ENCODE measurements at regions not wholly inside any gene's neighbourhood (a gene's known extent, or its start where the extent isn't known, plus 50 kb on each side); places are given as distances from the start of the nearest gene placed in this dataset.
A peak's percentile ranks its signal among the peaks of the same experiment; 100 is the strongest.

DNA sequence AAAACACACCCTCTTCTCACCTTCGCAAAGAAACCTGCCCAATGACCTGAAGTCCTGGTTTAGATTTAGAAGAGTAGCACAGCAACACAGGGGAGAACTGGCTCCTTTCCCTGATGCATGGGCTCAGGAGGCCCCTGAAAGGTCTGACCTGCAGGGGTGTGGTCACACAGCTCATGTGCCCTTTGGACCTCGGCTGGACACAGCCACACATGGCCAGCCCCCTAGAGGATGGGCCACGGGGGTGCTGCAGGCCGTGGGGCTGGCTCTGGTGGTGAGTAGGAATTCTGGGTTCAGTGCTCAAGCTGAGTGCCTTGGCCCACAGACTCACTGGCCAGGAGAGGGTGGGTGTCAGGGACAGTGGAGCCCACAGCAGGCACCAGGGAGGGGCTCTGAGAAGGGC is 118.5 kb upstream of the ADCY1 start:
- DNase-seq (ENCODE audit: low read depth) = no peak

GRCh38 chr7:45456105-45456504 is 118.1 kb upstream of the ADCY1 start:
- no peak for DNase-seq (ENCODE audit: low read depth)

- DNase-seq (ENCODE audit: low read depth) = peak; percentile 3
Measured at GRCh38 chr7:45456747-45457524, 117.2 kb upstream of the ADCY1 start.

GRCh38 chr7:45457591-45457990 is 116.6 kb upstream of the ADCY1 start:
- DNase-seq (ENCODE audit: low read depth) = no peak

DNA sequence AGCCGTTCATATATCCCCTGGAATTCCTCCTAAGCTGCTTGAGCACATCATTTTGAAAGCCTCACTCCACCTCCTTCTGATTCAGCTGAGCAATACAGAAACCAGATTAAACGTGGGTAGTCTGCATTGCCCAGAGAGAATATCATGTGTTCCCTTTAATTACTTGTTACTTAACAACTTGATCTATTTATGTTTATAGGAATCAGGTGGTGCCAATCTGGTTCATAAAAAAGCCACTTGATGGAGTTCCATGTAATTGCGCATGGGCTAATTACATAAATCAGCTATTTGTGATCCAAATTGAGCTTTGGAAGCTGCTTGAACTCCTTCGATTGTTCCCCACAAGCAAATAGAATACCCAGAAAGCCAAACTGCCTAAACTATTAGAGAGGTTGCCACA is 114.7 kb upstream of the ADCY1 start:
- no peak for DNase-seq (ENCODE audit: low read depth)

- no peak for DNase-seq (ENCODE audit: low read depth)
Measured at GRCh38 chr7:45460379-45460778, 113.8 kb upstream of the ADCY1 start.

- no peak for DNase-seq (ENCODE audit: low read depth)
Measured at GRCh38 chr7:45461026-45461425, 113.1 kb upstream of the ADCY1 start.

DNA sequence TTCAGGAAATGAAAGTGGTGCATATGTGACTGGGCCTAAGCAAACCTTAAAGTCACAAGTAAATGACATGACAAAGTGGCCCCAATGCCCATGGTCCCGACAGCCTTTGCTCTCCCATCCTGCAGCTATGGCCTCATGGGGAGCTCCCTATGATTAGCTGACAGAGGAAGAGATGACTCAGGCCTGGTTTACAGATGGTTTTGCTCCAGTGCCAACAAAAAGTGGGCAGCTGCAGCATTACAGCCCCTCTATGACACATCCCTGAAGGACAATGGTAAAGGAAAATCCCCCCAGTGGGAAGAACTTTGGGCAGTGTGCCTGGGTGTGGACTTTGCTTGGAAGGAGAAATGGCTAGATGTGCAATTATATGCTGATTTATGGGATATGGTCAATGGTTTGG is 105.1 kb upstream of the ADCY1 start:
- peak; percentile 10 for DNase-seq (ENCODE audit: low read depth)

DNA sequence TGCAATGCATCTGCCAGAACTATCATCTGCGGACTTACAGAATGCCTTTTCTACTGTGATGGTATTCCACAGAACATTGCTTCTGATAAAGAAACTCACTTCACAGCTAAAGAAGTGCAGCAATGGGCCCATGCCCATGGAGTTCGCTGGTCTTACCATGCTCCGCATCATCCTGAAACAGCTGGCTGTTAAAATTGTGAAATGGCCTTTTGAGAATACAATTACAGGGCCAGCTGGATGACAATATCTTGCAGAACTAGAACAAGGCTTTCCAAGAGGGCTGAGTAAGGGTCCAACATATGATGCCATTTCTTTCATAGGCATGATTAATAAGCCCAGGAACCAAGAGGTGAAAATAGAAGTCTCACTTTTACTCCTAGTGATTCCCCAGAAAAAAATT is 104.1 kb upstream of the ADCY1 start:
- DNase-seq (ENCODE audit: low read depth) = no peak

DNA sequence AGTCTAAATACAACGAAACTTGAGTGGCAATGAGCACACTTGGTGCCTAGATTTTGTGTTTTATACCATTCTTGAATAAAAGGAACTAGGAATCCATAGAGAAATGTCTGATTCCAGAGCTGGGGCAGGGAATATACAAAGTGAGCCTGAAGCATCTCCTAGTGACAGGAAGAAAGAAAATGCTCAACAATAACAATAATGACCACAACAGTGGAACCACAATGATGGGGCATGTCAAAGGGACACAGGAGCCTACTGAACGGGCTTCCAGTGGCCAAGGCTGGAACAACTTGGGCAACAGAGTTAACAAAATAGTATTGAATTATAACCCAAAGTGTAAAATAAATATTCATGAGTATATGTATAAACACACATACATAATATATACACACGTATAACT is 94.4 kb upstream of the ADCY1 start:
- DNase-seq (ENCODE audit: low read depth) = no peak

GRCh38 chr7:45482451-45482850 is 91.7 kb upstream of the ADCY1 start:
- no peak for DNase-seq (ENCODE audit: low read depth)

GRCh38 chr7:45484094-45484493 is 90.1 kb upstream of the ADCY1 start:
- DNase-seq (ENCODE audit: low read depth) = no peak

DNA sequence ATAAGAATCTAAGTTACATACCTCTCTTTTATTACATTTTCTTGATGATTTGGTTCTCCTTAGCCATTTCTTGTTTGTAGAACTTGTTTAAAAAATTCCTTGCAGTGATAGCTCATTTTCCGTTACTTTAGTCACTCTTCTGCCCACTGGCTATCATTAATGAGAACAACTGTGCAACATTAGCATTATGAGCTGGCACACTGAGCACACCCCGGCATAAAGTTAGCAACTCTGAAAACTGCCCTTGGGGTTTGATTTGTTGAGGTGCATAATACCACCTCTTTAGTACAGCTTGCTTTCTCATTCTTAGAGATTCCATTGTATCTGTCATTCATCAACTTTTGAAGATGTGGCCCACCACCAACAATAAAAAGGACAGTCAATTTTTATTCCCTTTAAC is 87.6 kb upstream of the ADCY1 start:
- DNase-seq (ENCODE audit: low read depth) = no peak

DNA sequence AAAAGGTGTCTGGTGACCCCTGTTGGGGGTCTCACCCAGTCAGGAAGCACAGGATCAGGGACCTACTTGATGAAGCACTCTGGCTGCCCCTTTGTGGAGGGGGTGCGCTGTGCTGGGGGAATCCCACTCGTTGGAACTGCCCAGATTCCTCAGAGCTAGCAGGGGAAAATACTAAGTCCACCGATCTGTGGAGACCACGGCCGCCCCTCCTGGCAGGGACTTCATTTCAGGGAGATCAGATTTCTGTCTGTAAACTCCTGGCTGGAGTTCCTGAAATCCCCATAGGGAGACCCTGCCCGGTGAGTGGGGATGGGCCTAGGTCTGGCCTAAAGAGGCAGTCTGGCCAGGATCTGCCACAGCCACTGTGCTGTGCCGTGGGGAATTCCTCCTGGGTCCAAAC is 79.3 kb upstream of the ADCY1 start:
- no peak for DNase-seq (ENCODE audit: low read depth)

GRCh38 chr7:45495618-45496017 is 78.5 kb upstream of the ADCY1 start:
- DNase-seq (ENCODE audit: low read depth) = no peak

DNA sequence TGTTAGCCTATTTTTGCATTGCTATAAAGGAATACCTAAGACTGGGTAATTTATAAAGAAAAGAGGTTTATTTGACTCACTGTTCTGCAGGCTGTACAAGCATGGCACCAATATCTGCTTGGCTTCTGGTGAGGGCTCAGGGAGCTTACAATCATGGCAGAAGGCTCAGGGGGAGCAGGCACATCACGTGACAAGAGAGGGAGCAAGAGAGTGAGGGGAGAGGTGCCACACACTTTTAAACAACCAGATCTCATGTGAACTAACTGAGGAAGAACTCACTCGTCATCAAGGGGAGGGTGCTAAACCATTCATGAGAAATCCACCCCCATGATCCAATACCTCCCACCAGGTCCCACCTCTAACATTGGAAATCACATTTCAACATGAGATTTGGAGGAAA is 73.9 kb upstream of the ADCY1 start:
- no peak for DNase-seq (ENCODE audit: low read depth)

DNA sequence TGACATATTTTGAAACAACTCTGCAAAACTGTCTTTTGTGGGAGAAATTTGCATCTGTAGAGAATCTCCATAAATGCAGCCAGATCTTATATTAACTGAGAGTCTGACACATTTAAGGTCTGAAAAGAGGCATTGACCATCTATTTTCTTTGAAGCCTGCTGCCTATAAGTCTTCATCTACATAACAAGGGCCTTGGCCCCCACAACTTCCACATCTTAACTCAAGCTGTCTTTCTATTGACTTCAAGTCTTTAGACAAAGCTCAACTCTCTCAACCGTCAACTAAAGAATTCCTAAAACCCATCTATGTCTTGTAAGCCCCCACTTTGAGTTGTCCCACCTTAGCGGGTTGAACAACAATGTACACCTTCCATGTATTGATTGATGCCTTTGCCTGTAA is 72.4 kb upstream of the ADCY1 start:
- no peak for DNase-seq (ENCODE audit: low read depth)

DNA sequence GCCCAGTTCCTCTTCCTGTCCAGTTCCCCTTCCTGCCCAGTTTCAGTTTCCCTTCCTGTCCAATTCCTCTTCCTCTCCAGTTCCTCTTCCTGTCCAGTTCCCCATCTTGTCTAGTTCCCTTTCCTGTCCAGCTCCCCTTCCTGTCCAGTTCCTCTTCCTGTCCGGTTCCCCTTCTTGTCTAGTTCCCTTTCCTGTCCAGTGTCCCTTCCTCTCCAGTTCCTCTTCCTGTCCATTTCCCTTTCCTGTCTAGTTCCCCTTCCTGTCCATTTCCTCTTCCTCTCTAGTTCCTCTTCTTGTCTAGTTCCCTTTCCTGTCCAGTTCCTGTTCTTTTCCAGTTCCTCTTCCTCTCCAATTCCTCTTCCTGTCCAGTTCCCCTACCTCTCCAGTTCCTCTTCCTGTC is 68.1 kb upstream of the ADCY1 start:
- no peak for DNase-seq (ENCODE audit: low read depth)

DNA sequence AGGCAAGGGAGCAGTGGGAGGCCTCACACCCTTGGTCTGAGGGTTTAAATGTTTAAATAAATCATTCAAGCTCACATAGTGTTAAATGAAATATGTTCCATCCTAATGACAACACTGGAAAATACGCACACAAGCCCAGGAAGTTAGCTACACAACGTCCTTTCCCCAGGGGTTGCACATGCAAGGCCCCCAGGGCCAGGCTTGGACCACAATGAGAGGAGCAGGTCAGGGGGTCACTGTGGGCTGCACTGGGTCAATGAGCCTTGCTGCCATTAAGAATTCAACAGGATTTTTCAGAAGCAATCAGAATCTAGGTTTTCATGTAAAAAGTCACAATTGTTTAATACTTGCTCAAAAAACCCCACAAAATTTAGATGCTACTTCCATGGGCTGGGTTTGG is 64.9 kb upstream of the ADCY1 start:
- no peak for DNase-seq (ENCODE audit: low read depth)

GRCh38 chr7:45511721-45512597 is 62.2 kb upstream of the ADCY1 start:
- DNase-seq (ENCODE audit: low read depth) = no peak

DNA sequence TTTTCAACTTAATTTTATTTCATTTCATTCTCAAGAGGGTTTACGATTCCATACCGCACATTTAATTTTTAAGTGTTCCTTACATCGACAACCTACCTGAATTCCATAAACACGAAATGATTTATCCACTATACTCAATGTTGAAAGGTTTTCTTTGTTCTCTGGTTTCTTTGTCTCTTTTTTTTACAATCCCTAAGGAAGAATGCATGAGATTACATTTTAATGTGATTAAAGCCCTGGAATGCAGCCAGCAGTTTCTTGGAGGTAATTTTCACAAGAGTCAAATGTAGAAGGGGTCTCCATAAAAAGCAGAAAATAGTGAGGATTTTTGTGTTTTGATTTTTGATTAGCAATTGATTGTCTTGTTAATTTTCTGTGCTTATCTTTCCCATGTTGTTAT is 59.2 kb upstream of the ADCY1 start:
- DNase-seq (ENCODE audit: low read depth) = no peak

- DNase-seq (ENCODE audit: low read depth) = no peak
Measured at GRCh38 chr7:45515346-45515745, 58.8 kb upstream of the ADCY1 start.
